Myocyte (in vitro differentiated cells): ENCODE measurements at regions not wholly inside any gene's neighbourhood (a gene's known extent, or its start where the extent isn't known, plus 50 kb on each side); places are given as distances from the start of the nearest gene placed in this dataset.

Experiments used
- DNase-seq: peaks from one replicate; pipeline ENCODE4 v3.0.0-alpha.2; 2012; ENCODE audit warnings: low read depth

GRCh38 chr13:39281539-39282150, 243.4 kb downstream of the NHLRC3 start:
- no peak for DNase-seq

GRCh38 chr13:39282400-39282972, 244.2 kb downstream of the NHLRC3 start:
- DNase-seq = no peak

DNA sequence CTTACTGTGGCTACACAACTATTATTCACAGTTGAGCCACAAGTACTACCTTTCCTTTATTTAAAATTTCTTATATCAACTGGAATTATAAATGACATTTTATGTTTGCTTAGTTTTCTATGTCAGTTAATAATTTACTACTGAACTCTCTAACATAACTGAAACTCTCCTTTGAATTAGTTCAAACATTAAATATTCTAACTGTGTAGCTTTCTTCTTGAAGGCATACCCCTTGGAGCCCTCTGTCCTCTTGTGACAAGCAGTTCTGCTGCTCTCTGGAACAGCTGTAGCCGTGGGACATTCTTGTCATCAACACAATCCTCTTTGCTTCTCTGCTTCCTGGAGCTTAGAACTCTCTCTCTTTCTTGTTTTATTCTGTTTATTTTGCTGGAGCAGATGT, 244.8 kb downstream of the NHLRC3 start:
- no peak for DNase-seq

DNA sequence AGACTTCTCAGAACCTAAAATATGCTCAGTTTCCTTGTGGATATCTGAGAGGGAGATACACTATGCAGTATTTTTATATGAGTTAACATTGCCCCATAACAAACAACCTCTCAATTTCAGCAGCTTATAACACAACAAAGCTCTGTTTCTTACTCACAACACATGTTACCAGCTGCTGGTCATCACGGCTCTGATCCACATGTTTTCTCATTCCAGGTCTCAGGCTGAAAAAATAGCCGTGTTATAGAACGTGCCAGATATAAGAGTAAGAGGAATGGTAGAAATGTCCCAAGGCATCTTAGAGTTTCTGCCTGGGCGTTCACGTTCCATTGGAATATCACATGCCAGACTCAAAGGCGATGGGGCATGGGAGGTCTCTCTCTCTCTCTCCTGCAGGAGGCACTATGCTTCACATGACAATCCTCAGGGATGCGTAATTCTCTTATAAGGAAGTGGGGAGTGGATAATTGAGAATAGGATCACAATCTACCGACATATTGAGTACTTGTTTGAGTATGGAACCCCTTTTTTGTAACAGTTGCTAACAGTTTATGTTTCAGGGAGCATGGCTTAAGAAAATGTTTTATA, 246.6 kb downstream of the NHLRC3 start:
- DNase-seq = no peak
